ENCODE measurements at regions not wholly inside any gene's neighbourhood (a gene's known extent, or its start where the extent isn't known, plus 50 kb on each side); places are given as distances from the start of the nearest gene placed in this dataset.

- Histone ChIP-seq H3K36me3 (ENCODE audit: control insufficient read depth, insufficient read depth, low read length) (no peaks in the 10 kb centered on the region), H3K27me3 (replicated peaks; ENCODE audit: control insufficient read depth, insufficient read depth, low read length) (no peaks in the 10 kb centered on the region), H3K4me3 (replicated peaks; ENCODE audit: low read depth, low read length) (no peak overlapping the region)
- TF ChIP-seq CTCF (IDR thresholded peaks at IDR 0.05; ENCODE audit: insufficient read depth, low read length, poor library complexity, severe bottlenecking), result no peak
- no peak for DNase-seq (ENCODE audit: extremely low read depth, insufficient read length)
These were observed 874.4 kb downstream of the SUCLG1 start for GRCh38 chr2:83584672-83585071.

GRCh38 chr2:83582589-83582988, 876.5 kb downstream of the SUCLG1 start:
- Histone ChIP-seq H3K4me3 (replicated peaks; ENCODE audit: low read depth, low read length) (no peak overlapping the region), H3K27me3 (replicated peaks; ENCODE audit: control insufficient read depth, insufficient read depth, low read length) (no peaks in the 10 kb centered on the region), H3K36me3 (ENCODE audit: control insufficient read depth, insufficient read depth, low read length) (no peaks in the 10 kb centered on the region)
- DNase-seq (ENCODE audit: extremely low read depth, insufficient read length), result no peak
- TF ChIP-seq CTCF (IDR thresholded peaks at IDR 0.05; ENCODE audit: insufficient read depth, low read length, poor library complexity, severe bottlenecking), result no peak

GRCh38 chr2:83579507-83579906, 879.6 kb downstream of the SUCLG1 start:
- no peaks in the 10 kb centered on the region for H3K36me3 ChIP-seq (ENCODE audit: control insufficient read depth, insufficient read depth, low read length)
- no peak overlapping the region for H3K4me3 ChIP-seq (replicated peaks; ENCODE audit: low read depth, low read length)
- no peaks in the 10 kb centered on the region for H3K27me3 ChIP-seq (replicated peaks; ENCODE audit: control insufficient read depth, insufficient read depth, low read length)
- no peak for TF ChIP-seq CTCF (IDR thresholded peaks at IDR 0.05; ENCODE audit: insufficient read depth, low read length, poor library complexity, severe bottlenecking)
- no peak for DNase-seq (ENCODE audit: extremely low read depth, insufficient read length)

- Histone ChIP-seq H3K27me3 (replicated peaks; ENCODE audit: control insufficient read depth, insufficient read depth, low read length) (no peaks in the 10 kb centered on the region), H3K36me3 (ENCODE audit: control insufficient read depth, insufficient read depth, low read length) (no peaks in the 10 kb centered on the region), H3K4me3 (replicated peaks; ENCODE audit: low read depth, low read length) (no peak overlapping the region)
- TF ChIP-seq CTCF (IDR thresholded peaks at IDR 0.05; ENCODE audit: insufficient read depth, low read length, poor library complexity, severe bottlenecking), result no peak
- no peak for DNase-seq (ENCODE audit: extremely low read depth, insufficient read length)
These were observed 880.7 kb downstream of the SUCLG1 start for GRCh38 chr2:83578405-83578804.

- H3K36me3 ChIP-seq (ENCODE audit: control insufficient read depth, insufficient read depth, low read length), result no peaks in the 10 kb centered on the region
- H3K27me3 ChIP-seq (replicated peaks; ENCODE audit: control insufficient read depth, insufficient read depth, low read length), result no peaks in the 10 kb centered on the region
- H3K4me3 ChIP-seq (replicated peaks; ENCODE audit: low read depth, low read length), result no peak overlapping the region
- no peak for TF ChIP-seq CTCF (IDR thresholded peaks at IDR 0.05; ENCODE audit: insufficient read depth, low read length, poor library complexity, severe bottlenecking)
- no peak for DNase-seq (ENCODE audit: extremely low read depth, insufficient read length)
These were observed 884.5 kb downstream of the SUCLG1 start for GRCh38 chr2:83574614-83575013.

- H3K36me3 ChIP-seq (ENCODE audit: control insufficient read depth, insufficient read depth, low read length), result no peaks in the 10 kb centered on the region
- TF ChIP-seq CTCF (IDR thresholded peaks at IDR 0.05; ENCODE audit: insufficient read depth, low read length, poor library complexity, severe bottlenecking), result no peak
These were observed 886.0 kb downstream of the SUCLG1 start for GRCh38 chr2:83573060-83573459.

More at GRCh38 chr2:83573060-83573459, 886.0 kb downstream of the SUCLG1 start:
- H3K4me3 ChIP-seq (replicated peaks; ENCODE audit: low read depth, low read length), result no peak overlapping the region
- DNase-seq (ENCODE audit: extremely low read depth, insufficient read length), result no peak
- no peaks in the 10 kb centered on the region for H3K27me3 ChIP-seq (replicated peaks; ENCODE audit: control insufficient read depth, insufficient read depth, low read length)
